IPS-15b (cell line): ENCODE measurements at regions not wholly inside any gene's neighbourhood (a gene's known extent, or its start where the extent isn't known, plus 50 kb on each side); places are given as distances from the start of the nearest gene placed in this dataset.

ENCODE experiments used
- H3K27me3 ChIP-seq: one replicate; pipeline ENCODE4 v1.6.1; 2013; ENCODE audit warnings: low read length; ENCODE audit not compliant: control insufficient read depth, insufficient read depth
- H3K36me3 ChIP-seq: one replicate; pipeline ENCODE4 v1.6.1; 2013; ENCODE audit warnings: low read length; ENCODE audit not compliant: control insufficient read depth, insufficient read depth
- H3K4me1 ChIP-seq: one replicate; pipeline ENCODE4 v1.6.1; 2013; ENCODE audit warnings: mild to moderate bottlenecking, low read length; ENCODE audit not compliant: control insufficient read depth, insufficient read depth
- H3K4me3 ChIP-seq: one replicate; pipeline ENCODE4 v1.5.1; 2013; ENCODE audit warnings: low read depth, low read length
- H3K9ac ChIP-seq: one replicate; pipeline ENCODE4 v1.6.1; 2013; ENCODE audit warnings: low read depth, mild to moderate bottlenecking, low read length
- H3K9me3 ChIP-seq: one replicate; pipeline ENCODE4 v1.6.1; 2013; ENCODE audit warnings: mild to moderate bottlenecking, low read length; ENCODE audit not compliant: control insufficient read depth, insufficient read depth

- H3K36me3 ChIP-seq: no peaks in the 10 kb centered on the region
- H3K9ac ChIP-seq: no peak overlapping the region
- no peak overlapping the region for H3K4me3 ChIP-seq
- H3K9me3 ChIP-seq: no peaks in the 10 kb centered on the region
- H3K4me1 ChIP-seq: peaks cover 2% of the 10 kb centered on the region
- no peaks in the 10 kb centered on the region for H3K27me3 ChIP-seq
These were observed 335.2 kb upstream of the PRKCQ start for GRCh38 chr10:6915307-6915706.

- Histone ChIP-seq H3K36me3 (no peaks in the 10 kb centered on the region), H3K4me1 (no peaks in the 10 kb centered on the region), H3K4me3 (no peak overlapping the region), H3K27me3 (no peaks in the 10 kb centered on the region), H3K9ac (no peak overlapping the region), H3K9me3 (no peaks in the 10 kb centered on the region)
These were observed 332.9 kb upstream of the PRKCQ start for GRCh38 chr10:6912929-6913328.

- Histone ChIP-seq H3K4me1 (no peaks in the 10 kb centered on the region), H3K9me3 (no peaks in the 10 kb centered on the region), H3K36me3 (no peaks in the 10 kb centered on the region), H3K4me3 (no peak overlapping the region), H3K9ac (no peak overlapping the region), H3K27me3 (no peaks in the 10 kb centered on the region)
These were observed 332.3 kb upstream of the PRKCQ start for GRCh38 chr10:6912424-6912823.

DNA sequence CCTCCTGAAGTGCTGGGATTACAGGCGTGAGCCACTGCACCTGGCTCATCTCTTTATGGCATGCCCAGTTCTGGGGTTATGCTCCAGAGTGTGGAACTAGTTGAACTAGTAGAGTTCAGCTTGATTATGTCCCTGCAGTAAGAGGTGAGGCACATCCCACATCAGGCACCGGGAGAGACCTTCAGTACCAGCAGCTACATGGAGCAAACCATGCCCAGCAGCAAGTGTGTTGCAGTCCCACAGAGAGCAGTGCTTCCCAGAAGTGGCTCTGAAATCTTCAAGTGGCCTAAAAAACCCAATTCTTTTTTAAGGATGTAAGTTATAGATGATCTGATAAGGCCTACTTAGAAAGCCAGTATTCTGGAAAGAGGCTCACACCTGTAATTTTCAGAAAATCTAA lies 331.9 kb upstream of the PRKCQ start:
- Histone ChIP-seq H3K27me3 (no peaks in the 10 kb centered on the region), H3K9ac (no peak overlapping the region), H3K9me3 (no peaks in the 10 kb centered on the region), H3K4me3 (no peak overlapping the region), H3K4me1 (no peaks in the 10 kb centered on the region), H3K36me3 (no peaks in the 10 kb centered on the region)

DNA sequence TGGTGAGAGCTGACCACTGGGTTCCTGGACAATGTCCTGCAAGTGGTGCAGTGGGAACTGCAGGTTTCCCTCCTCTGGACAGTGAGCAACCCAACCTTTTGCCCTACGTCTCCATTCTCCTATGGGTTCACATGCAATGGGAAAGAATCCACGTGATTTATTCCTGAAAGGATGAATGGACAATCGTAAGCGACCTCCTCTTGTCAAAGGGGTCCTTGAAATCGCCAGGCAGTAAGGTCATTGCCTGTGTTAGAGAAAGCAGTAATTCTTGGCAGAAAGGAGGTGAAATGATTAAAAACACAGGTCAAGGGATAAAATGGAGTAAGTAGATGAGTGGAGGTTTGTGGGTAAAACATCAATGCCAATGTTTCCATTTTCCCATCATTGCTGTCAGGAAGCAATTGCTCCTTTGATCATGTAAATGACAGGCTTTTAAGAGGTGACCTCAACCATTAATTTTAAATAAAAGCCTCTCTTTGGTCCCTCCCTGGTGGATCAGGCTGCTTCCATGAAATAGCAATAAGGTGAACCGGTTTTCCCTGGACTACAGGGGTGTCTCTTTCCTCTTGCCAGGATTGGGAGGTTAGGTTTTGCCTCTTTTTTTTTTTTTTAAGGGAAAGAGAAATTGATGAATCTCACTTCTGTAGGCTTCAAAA lies 330.0 kb upstream of the PRKCQ start:
- no peaks in the 10 kb centered on the region for H3K9me3 ChIP-seq
- no peaks in the 10 kb centered on the region for H3K27me3 ChIP-seq
- no peaks in the 10 kb centered on the region for H3K4me1 ChIP-seq
- no peak overlapping the region for H3K9ac ChIP-seq
- no peak overlapping the region for H3K4me3 ChIP-seq
- no peaks in the 10 kb centered on the region for H3K36me3 ChIP-seq

DNA sequence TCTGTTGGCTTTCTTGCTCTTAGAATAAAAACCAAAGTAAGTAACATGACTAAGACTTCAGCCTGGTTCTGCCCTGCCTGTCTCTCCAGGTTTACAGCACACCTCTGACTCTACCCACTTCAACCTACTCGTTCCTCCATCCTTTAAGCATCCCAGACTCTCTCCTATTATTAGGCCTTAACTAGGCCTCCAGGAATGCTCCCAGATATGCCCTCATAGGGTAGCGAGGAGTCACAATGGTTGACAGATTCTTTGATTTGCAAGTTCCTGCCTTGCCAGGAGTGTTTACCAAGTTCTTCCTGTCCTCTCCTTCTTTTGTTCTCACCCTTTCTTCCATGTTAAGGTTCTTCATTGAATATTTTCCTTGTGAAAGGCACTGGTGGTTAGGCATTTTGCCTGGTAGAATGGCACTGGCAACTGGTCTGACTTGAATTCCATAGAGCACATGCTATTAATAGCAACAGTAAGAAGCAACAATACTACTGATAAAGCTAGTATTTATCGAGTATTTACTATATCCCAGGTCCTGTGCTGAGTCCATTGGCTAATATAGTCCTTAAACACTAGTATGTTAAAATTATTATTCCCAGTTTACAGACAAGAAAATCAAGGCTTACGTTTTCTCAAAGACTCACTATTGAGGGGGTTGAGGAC lies 327.9 kb upstream of the PRKCQ start:
- no peaks in the 10 kb centered on the region for H3K9me3 ChIP-seq
- no peaks in the 10 kb centered on the region for H3K4me1 ChIP-seq

GRCh38 chr10:6894405-6894804 lies 314.3 kb upstream of the PRKCQ start:
- H3K4me3 ChIP-seq: no peak overlapping the region
- H3K4me1 ChIP-seq: peaks cover 2% of the 10 kb centered on the region
- no peak overlapping the region for H3K9ac ChIP-seq
- H3K36me3 ChIP-seq: no peaks in the 10 kb centered on the region
- H3K27me3 ChIP-seq: no peaks in the 10 kb centered on the region
- H3K9me3 ChIP-seq: no peaks in the 10 kb centered on the region

More for the DNA sequence above, 327.9 kb upstream of the PRKCQ start:
- Histone ChIP-seq H3K36me3 (no peaks in the 10 kb centered on the region), H3K27me3 (no peaks in the 10 kb centered on the region), H3K9ac (no peak overlapping the region), H3K4me3 (no peak overlapping the region)

GRCh38 chr10:6892864-6893263 lies 312.8 kb upstream of the PRKCQ start:
- Histone ChIP-seq H3K4me3 (no peak overlapping the region), H3K9me3 (no peaks in the 10 kb centered on the region), H3K27me3 (no peaks in the 10 kb centered on the region), H3K9ac (no peak overlapping the region), H3K36me3 (no peaks in the 10 kb centered on the region), H3K4me1 (peaks cover 2% of the 10 kb centered on the region)

- Histone ChIP-seq H3K9ac (no peak overlapping the region), H3K4me1 (peaks cover 6% of the 10 kb centered on the region), H3K27me3 (no peaks in the 10 kb centered on the region)
These were observed 311.8 kb upstream of the PRKCQ start for GRCh38 chr10:6891924-6892323.

DNA sequence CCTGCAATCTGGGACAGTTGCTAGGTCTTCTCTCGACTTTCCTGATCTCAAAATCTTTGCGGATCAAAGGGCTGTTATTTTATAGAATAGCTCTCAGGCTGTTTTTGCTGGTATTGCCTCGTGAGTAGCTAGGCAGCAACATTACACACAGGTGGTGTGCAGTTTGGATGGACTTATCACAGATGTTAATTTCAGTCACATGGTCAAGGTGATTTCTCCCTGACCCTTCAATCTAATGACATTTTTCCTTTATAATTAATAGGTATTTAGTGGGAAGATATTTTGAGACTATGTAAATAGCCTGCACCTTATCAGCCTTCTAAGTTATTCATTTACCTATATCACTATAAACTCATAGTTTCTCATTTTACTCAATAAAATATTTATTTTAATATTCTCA lies 309.6 kb upstream of the PRKCQ start:
- Histone ChIP-seq H3K4me3 (no peak overlapping the region), H3K9me3 (no peaks in the 10 kb centered on the region), H3K27me3 (no peaks in the 10 kb centered on the region), H3K9ac (no peak overlapping the region), H3K36me3 (no peaks in the 10 kb centered on the region), H3K4me1 (peaks cover 10% of the 10 kb centered on the region)

More at GRCh38 chr10:6891924-6892323, 311.8 kb upstream of the PRKCQ start:
- Histone ChIP-seq H3K36me3 (no peaks in the 10 kb centered on the region), H3K4me3 (no peak overlapping the region), H3K9me3 (no peaks in the 10 kb centered on the region)

GRCh38 chr10:6888434-6888833 lies 308.4 kb upstream of the PRKCQ start:
- no peaks in the 10 kb centered on the region for H3K36me3 ChIP-seq
- peaks cover 10% of the 10 kb centered on the region for H3K4me1 ChIP-seq
- no peak overlapping the region for H3K4me3 ChIP-seq
- H3K27me3 ChIP-seq: no peaks in the 10 kb centered on the region
- no peak overlapping the region for H3K9ac ChIP-seq
- no peaks in the 10 kb centered on the region for H3K9me3 ChIP-seq

GRCh38 chr10:6885284-6885683 lies 305.2 kb upstream of the PRKCQ start:
- H3K27me3 ChIP-seq: no peaks in the 10 kb centered on the region
- H3K9ac ChIP-seq: no peak overlapping the region
- no peaks in the 10 kb centered on the region for H3K36me3 ChIP-seq
- peaks cover 9% of the 10 kb centered on the region for H3K4me1 ChIP-seq
- no peak overlapping the region for H3K4me3 ChIP-seq
- no peaks in the 10 kb centered on the region for H3K9me3 ChIP-seq
